Panc1 (cell line): ENCODE measurements at regions not wholly inside any gene's neighbourhood (a gene's known extent, or its start where the extent isn't known, plus 50 kb on each side); places are given as distances from the start of the nearest gene placed in this dataset.

Source experiments
- ATAC-seq: fragments of 200-7000 bp; cut with Tn5 transposase; 2 replicates; pipeline ENCODE4 v1.9.1; 2020; ENCODE audit warnings: mild to moderate bottlenecking, moderate library complexity
- BruUV-seq: library from RNA; stranded (reverse); fragments of 400-500 nt; replicated peaks from 2 replicates; lab custom pipeline; 2021; lab: Mats Ljungman, UMichigan
- CTCF ChIA-PET: fragments of 300-600 bp; sonication (Branson Sonifier 250); formaldehyde crosslinking; loops from one replicate; lab custom pipeline; 2022; ENCODE audit warnings: antibody characterized with exemption; lab: Charles Lee
- POLR2A ChIA-PET: fragments of 300-600 bp; sonication (Branson Sonifier 250); formaldehyde crosslinking; loops from one replicate; lab custom pipeline; 2022; ENCODE audit warnings: antibody characterized with exemption; lab: Charles Lee
- DNase-seq: peaks from one replicate; pipeline ENCODE4 v3.0.0-alpha.2; 2010; ENCODE audit warnings: low read depth, low spot score
- H3K27ac ChIP-seq: 2 replicates; pipeline ENCODE4 v1.5.1; 2011; ENCODE audit warnings: mild to moderate bottlenecking, low read length, inconsistent platforms
- H3K27me3 ChIP-seq: fragments of 200-500 bp; sonication (Bioruptor generic); 2 replicates; pipeline ENCODE4 v1.6.0; 2014; ENCODE audit warnings: low read length, inconsistent platforms; ENCODE audit not compliant: control insufficient read depth, insufficient read depth
- H3K36me3 ChIP-seq: fragments of 200-500 bp; sonication (Bioruptor generic); 2 replicates; pipeline ENCODE4 v1.5.1; 2014; ENCODE audit warnings: inconsistent platforms, mild to moderate bottlenecking, low read length, moderate library complexity; ENCODE audit not compliant: control insufficient read depth, insufficient read depth
- H3K4me1 ChIP-seq: 2 replicates; pipeline ENCODE4 v1.5.1; 2011; ENCODE audit warnings: inconsistent platforms, mild to moderate bottlenecking, low read length, moderate library complexity; ENCODE audit not compliant: control insufficient read depth, insufficient read depth
- H3K4me3 ChIP-seq, 2 experiments: 2 replicates each; pipeline ENCODE4 v1.5.1; 2011 to 2012; ENCODE audit warnings: low read depth in 2 of 2, low read length in 2 of 2, mild to moderate bottlenecking in 2 of 2, inconsistent platforms in 1 of 2, moderate library complexity in 1 of 2
- H3K9me3 ChIP-seq: fragments of 200-500 bp; sonication (Bioruptor generic); 2 replicates; pipeline ENCODE4 v1.5.1; 2014; ENCODE audit warnings: low read depth, mild to moderate bottlenecking, inconsistent platforms, low read length, moderate library complexity; ENCODE audit not compliant: control insufficient read depth, insufficient read depth
- CTCF ChIP-seq: fragments of 450-650 bp; IDR thresholded peaks from 2 replicates; pipeline ENCODE4 v1.5.1; 2017; ENCODE audit warnings: mild to moderate bottlenecking
- POLR2AphosphoS5 ChIP-seq: IDR thresholded peaks from 2 replicates; pipeline ENCODE4 v1.6.1; 2012; ENCODE audit warnings: mild to moderate bottlenecking, low read depth, low read length, moderate library complexity
- REST ChIP-seq, 2 experiments: IDR thresholded peaks; 2 replicates each; pipeline ENCODE4 v1.6.1; 2011 to 2012; ENCODE audit warnings: low read depth in 2 of 2, control low read depth in 1 of 2, low read length in 1 of 2, mild to moderate bottlenecking in 1 of 2, moderate library complexity in 1 of 2; ENCODE audit not compliant: insufficient read depth in 1 of 2
- SIN3A ChIP-seq: IDR thresholded peaks from 2 replicates; pipeline ENCODE4 v1.6.1; 2012; ENCODE audit warnings: low read depth, mild to moderate bottlenecking, low read length, moderate library complexity, borderline replicate concordance; ENCODE audit not compliant: insufficient read depth
- TCF7L2 ChIP-seq: IDR thresholded peaks from 2 replicates; pipeline ENCODE4 v1.6.1; 2011; ENCODE audit warnings: mild to moderate bottlenecking, low read depth, low read length, inconsistent platforms
- in situ Hi-C: cut with HindIII; loops from 2 replicates; pipeline ENCODE4 v1.10.0; 2016; ENCODE audit warnings: low sequenced_read_pairs, low pct_unique_long_range_greater_than_20kb
- intact Hi-C: fragments of 100-400 bp; cut with micrococcal nuclease; formaldehyde crosslinking; loops from one replicate; pipeline ENCODE4 v1.10.0; 2022; ENCODE audit not compliant: unreplicated experiment

- TF ChIP-seq SIN3A, result no peak
- no peak for TF ChIP-seq TCF7L2
- no peak for TF ChIP-seq REST (IDR thresholded peaks at IDR 0.05; ENCODE audit: insufficient read depth in 1 of 2, low read depth in 2 of 2, low read length in 1 of 2)
- no peak for TF ChIP-seq POLR2AphosphoS5
- no peak for TF ChIP-seq CTCF
- CTCF ChIA-PET, result no interaction called here
- in situ Hi-C loops, result no loop called here
- Histone ChIP-seq H3K27ac (no peak overlapping the region), H3K36me3 (no peaks in the 10 kb centered on the region), H3K4me1 (no peaks in the 10 kb centered on the region), H3K27me3 (no peaks in the 10 kb centered on the region), H3K9me3 (no peaks in the 10 kb centered on the region), H3K4me3 (no peak overlapping the region)
- intact Hi-C loops, result no loop called here
- POLR2A ChIA-PET, result no interaction called here
- DNase-seq (no peak), ATAC-seq (no peak)
- BruUV-seq, result no TSS peak
Observed at GRCh38 chr12:43029971-43030370, 440.4 kb upstream of the PRICKLE1 start.

- BruUV-seq, result no TSS peak
- H3K9me3 ChIP-seq, result no peaks in the 10 kb centered on the region
- no peaks in the 10 kb centered on the region for H3K36me3 ChIP-seq
- no peak for DNase-seq
- CTCF ChIA-PET, result no interaction called here
- H3K4me1 ChIP-seq, result no peaks in the 10 kb centered on the region
- no peak overlapping the region for H3K27ac ChIP-seq
- TF ChIP-seq CTCF, result no peak
- no peak for TF ChIP-seq TCF7L2
- no peak for TF ChIP-seq REST (IDR thresholded peaks at IDR 0.05; ENCODE audit: insufficient read depth in 1 of 2, low read depth in 2 of 2, low read length in 1 of 2)
- TF ChIP-seq SIN3A, result no peak
- TF ChIP-seq POLR2AphosphoS5, result no peak
- intact Hi-C loops (no loop called here), in situ Hi-C loops (no loop called here)
- no peak for ATAC-seq
- H3K4me3 ChIP-seq, result no peak overlapping the region
- H3K27me3 ChIP-seq, result no peaks in the 10 kb centered on the region
- POLR2A ChIA-PET, result no interaction called here
Observed at GRCh38 chr12:43028826-43029225, 439.3 kb upstream of the PRICKLE1 start.
